ENCODE measurements at regions not wholly inside any gene's neighbourhood (a gene's known extent, or its start where the extent isn't known, plus 50 kb on each side); places are given as distances from the start of the nearest gene placed in this dataset.
A peak's percentile ranks its signal among the peaks of the same experiment; 100 is the strongest.

DNA sequence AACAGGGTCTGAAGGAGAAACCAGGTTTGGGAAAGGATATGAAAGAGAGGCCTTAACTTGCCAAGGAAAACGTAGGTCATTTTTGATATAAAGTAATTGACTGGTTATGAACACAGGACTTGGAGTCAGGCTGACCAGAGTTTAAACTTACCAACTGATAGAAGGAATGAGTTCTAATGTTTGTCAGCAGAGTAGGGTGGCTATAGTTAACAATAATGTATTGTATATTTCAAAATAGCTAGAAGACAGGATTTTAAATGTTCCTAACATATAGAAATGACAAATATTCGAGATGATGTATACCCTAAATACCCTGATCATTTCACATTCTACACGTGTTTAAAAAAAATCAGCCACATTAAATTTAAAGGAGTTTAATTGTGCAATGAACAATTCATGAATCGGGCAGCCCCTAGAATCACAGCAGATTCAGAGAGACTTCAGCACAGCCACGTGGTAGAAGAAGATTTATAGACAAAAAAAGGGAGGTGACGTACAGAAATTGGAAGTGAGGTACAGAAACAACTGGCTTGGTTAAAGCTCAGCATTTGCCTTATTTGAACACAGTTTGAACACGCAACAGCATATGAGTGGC, 52.5 kb upstream of the PLEKHG7 start:
- no peaks in the 10 kb centered on the region for H3K4me1 ChIP-seq (ENCODE audit: insufficient read depth, low read length, poor library complexity, severe bottlenecking)
- intact Hi-C loops (cut with micrococcal nuclease; ENCODE audit: unreplicated experiment), result loop anchor here (1.0 to 5.0 kb wide), 3 partner anchors 78 to 1288 kb away; no protein-coding TSS in a partner anchor
- ChIA-PET POLR2A (ENCODE audit: low non-redundant PET) (no interaction called here), CTCF (no interaction called here)
- no peaks in the 10 kb centered on the region for H3K9me3 ChIP-seq (ENCODE audit: low read depth, low read length, poor library complexity, severe bottlenecking)
- DNase-seq (ENCODE audit: low spot score), result no peak
- no TSS peak for BruUV-seq (replicated peaks)
- no peak overlapping the region for H3K27ac ChIP-seq (ENCODE audit: low read depth, low read length, poor library complexity, severe bottlenecking)
- peaks cover 8% of the 10 kb centered on the region for H3K27me3 ChIP-seq (replicated peaks; ENCODE audit: insufficient read depth, low read depth, low read length, poor library complexity)
- H3K36me3 ChIP-seq (ENCODE audit: insufficient read depth, low read length, poor library complexity, severe bottlenecking), result no peaks in the 10 kb centered on the region
- no peak overlapping the region for H3K4me3 ChIP-seq (ENCODE audit: low read depth, low read length, poor library complexity, severe bottlenecking)
- TF ChIP-seq EZH2 (IDR thresholded peaks at IDR 0.05; ENCODE audit: borderline replicate concordance, low read depth, low read length, poor library complexity, severe bottlenecking), result no peak

DNA sequence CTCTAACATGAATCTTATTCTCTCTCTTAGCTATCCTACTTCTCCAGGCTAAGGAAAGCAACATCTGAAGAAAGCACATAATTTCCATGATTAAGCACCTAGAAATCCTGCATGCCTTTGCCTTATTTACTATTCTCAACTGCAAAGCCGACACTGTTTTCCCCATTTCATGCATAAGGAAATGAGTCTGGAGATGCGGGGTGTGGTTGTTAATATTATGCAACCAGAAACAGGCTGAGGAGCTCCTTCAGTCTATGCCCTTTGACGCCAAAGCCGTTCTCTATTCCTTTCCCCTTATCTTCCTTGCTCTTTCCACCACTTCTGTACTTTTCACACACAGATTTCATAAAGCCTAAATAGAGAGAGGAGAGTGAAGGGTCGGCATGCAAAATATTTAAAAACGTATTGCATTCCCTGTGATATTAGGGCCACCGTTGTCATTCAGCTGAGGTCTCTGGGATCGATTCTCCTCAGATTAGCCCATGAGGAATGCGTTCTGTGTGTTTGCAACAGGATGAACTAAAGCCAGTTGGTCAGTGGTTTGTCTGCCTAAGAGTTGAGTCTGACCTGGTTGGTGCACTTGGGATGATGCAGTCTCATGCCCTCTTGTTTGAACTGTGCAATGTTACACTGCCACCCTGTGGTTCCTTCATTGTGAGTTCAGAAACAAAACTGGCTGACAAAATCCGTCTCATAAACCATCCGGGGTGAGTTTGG, 53.1 kb upstream of the PLEKHG7 start:
- H3K27me3 ChIP-seq (replicated peaks; ENCODE audit: insufficient read depth, low read depth, low read length, poor library complexity), result peaks cover 8% of the 10 kb centered on the region
- H3K9me3 ChIP-seq (ENCODE audit: low read depth, low read length, poor library complexity, severe bottlenecking), result no peaks in the 10 kb centered on the region
- no peak overlapping the region for H3K4me3 ChIP-seq (ENCODE audit: low read depth, low read length, poor library complexity, severe bottlenecking)
- no peaks in the 10 kb centered on the region for H3K36me3 ChIP-seq (ENCODE audit: insufficient read depth, low read length, poor library complexity, severe bottlenecking)
- peak; percentile 76 for DNase-seq (ENCODE audit: low spot score)
- no peaks in the 10 kb centered on the region for H3K4me1 ChIP-seq (ENCODE audit: insufficient read depth, low read length, poor library complexity, severe bottlenecking)
- H3K27ac ChIP-seq (ENCODE audit: low read depth, low read length, poor library complexity, severe bottlenecking), result no peak overlapping the region
- ChIA-PET CTCF (interaction anchor here (1.4 kb wide), 1 partner anchor 1268 kb away, joined by 10 read pairs; no protein-coding TSS in a partner anchor), POLR2A (ENCODE audit: low non-redundant PET) (no interaction called here)
- no TSS peak for BruUV-seq (replicated peaks)
- peak; percentile 75 for TF ChIP-seq CTCF (conservative IDR thresholded peaks at IDR 0.05; ENCODE audit: low read depth, low read length)
- no peak for TF ChIP-seq EZH2 (IDR thresholded peaks at IDR 0.05; ENCODE audit: borderline replicate concordance, low read depth, low read length, poor library complexity, severe bottlenecking)
- intact Hi-C loops (cut with micrococcal nuclease; ENCODE audit: unreplicated experiment), result loop anchor here (1.0 to 5.0 kb wide), 3 partner anchors 77 to 1287 kb away; no protein-coding TSS in a partner anchor

- H3K9me3 ChIP-seq (ENCODE audit: low read depth, low read length, poor library complexity, severe bottlenecking), result no peaks in the 10 kb centered on the region
- TF ChIP-seq CTCF (conservative IDR thresholded peaks at IDR 0.05; ENCODE audit: low read depth, low read length), result no peak
- TF ChIP-seq EZH2 (IDR thresholded peaks at IDR 0.05; ENCODE audit: borderline replicate concordance, low read depth, low read length, poor library complexity, severe bottlenecking), result no peak
- H3K27ac ChIP-seq (ENCODE audit: low read depth, low read length, poor library complexity, severe bottlenecking), result no peak overlapping the region
- H3K36me3 ChIP-seq (ENCODE audit: insufficient read depth, low read length, poor library complexity, severe bottlenecking), result no peaks in the 10 kb centered on the region
- POLR2A ChIA-PET (ENCODE audit: low non-redundant PET), result no interaction called here
- H3K4me3 ChIP-seq (ENCODE audit: low read depth, low read length, poor library complexity, severe bottlenecking), result no peak overlapping the region
- H3K4me1 ChIP-seq (ENCODE audit: insufficient read depth, low read length, poor library complexity, severe bottlenecking), result no peaks in the 10 kb centered on the region
- intact Hi-C loops (cut with micrococcal nuclease; ENCODE audit: unreplicated experiment), result no loop called here
- CTCF ChIA-PET, result interaction anchor here (1.4 kb wide), 1 partner anchor 1267 kb away, joined by 10 read pairs; no protein-coding TSS in a partner anchor
- DNase-seq (ENCODE audit: low spot score), result no peak
- no TSS peak for BruUV-seq (replicated peaks)
- peaks cover 8% of the 10 kb centered on the region for H3K27me3 ChIP-seq (replicated peaks; ENCODE audit: insufficient read depth, low read depth, low read length, poor library complexity)
Observed at GRCh38 chr12:92648242-92649031, 54.4 kb upstream of the PLEKHG7 start.

Measured in A673 (cell line).